ENCODE measurements at regions not wholly inside any gene's neighbourhood (a gene's known extent, or its start where the extent isn't known, plus 50 kb on each side); places are given as distances from the start of the nearest gene placed in this dataset.
"Not testable (repeated sequence)": the region's sequence is repeated elsewhere in the genome, so short reads cannot be mapped to it uniquely, and the experiment has no call there.

GRCh38 chr2:122748552-122749011 lies 993.1 kb downstream of the TSN start:
- DNase-seq = no peak

DNA sequence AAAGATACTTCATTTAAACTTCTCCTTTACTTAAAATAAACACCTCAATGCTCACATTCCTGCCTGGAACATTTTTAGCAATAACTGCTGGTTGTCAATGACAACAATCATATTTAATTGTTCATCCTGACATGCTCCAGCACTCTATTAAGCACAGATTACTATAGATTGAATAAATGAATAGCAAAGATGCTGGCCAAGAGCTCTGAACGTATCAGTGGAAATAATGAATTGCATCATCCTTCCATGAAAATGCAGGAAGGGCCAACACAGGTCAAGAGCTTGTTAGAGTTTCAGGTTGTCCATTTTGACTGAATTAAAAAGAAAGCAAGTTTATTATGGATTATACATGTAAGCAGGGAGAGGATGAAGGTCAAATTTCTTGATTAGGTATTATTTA lies 994.0 kb downstream of the TSN start:
- no peak for DNase-seq

- no peak for DNase-seq
These were observed 994.6 kb downstream of the TSN start for GRCh38 chr2:122750095-122750494.

DNA sequence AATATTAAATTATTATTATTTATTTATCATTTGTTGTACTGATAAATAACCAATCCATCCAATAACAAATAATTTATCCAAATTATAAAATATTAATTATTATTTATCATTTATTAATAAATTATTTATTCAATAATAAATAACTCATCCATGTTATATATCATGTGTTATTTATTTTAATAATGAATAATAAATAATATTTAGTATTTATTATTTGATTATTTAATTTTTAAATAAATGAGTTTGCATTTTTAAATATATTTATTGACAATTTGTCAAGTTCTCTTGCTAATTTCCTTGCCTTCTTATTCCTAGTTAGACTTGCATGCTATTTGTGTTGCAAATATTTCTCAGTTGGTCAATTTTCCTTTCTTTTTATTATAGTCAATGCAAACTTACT lies 995.4 kb downstream of the TSN start:
- no peak for DNase-seq

DNA sequence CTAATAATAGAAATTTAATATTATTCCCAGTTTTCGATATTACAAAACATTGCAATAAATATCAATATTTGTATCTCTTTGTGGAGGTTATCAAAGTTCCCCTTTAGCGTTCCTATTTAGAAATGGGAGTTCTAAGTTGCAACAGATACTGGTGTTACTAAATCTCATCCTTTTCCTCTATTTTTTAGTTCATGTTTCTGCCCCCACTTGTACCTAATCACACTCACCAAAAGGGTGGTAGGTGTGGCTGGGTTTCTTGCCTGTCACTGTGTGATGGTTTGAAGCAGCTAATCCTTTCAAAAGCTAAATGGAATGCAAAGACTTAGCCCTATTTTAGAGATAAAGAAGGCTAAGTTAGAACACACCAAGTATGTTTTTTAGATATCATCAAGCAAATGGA lies 997.9 kb downstream of the TSN start:
- peak; percentile 12 to 19 for DNase-seq

GRCh38 chr2:122754561-122754960 lies 999.1 kb downstream of the TSN start:
- peak; percentile 10 to 38 for DNase-seq

- peak; percentile 21 to 31 for DNase-seq
These were observed 999.9 kb downstream of the TSN start for GRCh38 chr2:122755281-122755780.

DNA sequence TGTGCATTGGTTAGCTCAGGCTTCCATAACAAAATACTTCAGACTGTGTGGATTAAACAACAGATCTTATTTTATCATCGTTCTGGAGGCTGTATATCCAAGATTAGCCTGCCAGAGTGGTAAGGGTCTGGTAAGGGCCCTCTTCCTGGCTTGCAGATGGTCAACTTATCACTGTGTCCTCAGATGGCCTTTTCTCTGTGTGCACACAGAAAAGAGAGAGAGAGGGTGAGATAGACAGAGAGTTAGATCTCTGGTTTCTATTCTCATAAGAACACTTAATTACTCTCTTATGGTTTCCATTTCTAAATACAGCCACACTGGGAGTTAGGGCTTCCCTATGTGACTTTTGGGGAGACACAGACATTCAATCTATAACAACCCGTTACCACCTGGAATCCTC lies 1003.5 kb downstream of the TSN start:
- no peak for DNase-seq

DNA sequence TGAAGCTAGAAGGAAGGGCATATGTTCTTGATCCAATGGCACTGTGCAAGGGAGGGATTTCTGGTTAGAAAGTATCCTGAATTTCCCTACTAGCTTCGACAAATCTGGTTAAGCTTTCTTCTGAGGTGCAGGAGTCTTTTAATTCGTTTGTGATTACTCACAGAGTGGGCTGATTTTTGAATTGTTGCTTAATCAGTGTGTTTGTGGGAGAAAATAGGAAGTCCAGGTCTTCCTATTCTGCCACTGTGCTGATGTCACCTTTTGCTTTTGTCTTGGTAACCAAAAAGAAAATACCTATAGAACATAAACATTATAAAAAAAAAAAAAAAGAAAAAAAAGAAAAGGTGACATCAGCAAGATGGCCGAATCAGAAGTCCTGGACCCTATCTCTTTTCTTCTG lies 1008.6 kb downstream of the TSN start:
- DNase-seq = peak in 1 of 2 experiments; percentile 6

DNA sequence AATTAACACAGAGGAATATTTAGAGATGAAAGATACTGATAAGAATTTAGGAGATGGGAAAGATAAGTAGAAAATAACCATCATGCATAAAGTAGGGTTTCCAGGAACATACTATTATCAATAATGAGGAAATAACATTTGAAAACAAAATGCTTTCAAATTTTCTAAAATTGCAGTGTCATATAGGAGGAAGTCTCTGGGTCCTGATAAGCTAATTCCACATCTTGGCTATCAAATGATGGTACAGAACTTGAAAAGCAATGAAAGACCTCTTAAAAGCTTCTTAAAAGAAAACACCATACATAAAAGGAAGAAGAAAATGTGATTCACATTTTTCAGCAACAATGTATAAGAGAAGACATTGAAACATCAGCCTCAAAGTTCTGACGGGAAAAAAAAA lies 1024.8 kb downstream of the TSN start:
- no peak for DNase-seq

- DNase-seq = no peak
These were observed 1038.6 kb downstream of the TSN start for GRCh38 chr2:122794100-122794499.

GRCh38 chr2:122795763-122796162 lies 1040.3 kb downstream of the TSN start:
- no peak for DNase-seq

DNA sequence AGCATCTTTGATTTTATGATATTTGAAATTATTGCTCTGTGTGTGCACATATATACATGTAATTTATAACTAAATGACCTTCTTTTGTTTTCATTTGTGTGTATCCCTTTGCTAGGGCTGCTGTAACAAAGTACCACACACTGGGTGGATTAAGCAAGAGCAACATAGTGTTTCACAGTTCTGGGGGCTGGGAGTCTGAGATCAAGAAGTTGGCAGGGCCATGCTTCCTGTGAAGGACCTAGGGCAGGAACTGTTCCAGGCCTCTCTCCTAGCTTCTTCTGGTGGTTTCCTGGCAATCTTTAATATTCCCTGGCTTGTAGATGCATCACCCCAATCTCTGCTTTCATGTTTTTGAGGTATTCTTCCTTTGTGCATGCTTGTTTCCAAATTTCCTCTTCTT lies 1043.9 kb downstream of the TSN start:
- DNase-seq = no peak

DNA sequence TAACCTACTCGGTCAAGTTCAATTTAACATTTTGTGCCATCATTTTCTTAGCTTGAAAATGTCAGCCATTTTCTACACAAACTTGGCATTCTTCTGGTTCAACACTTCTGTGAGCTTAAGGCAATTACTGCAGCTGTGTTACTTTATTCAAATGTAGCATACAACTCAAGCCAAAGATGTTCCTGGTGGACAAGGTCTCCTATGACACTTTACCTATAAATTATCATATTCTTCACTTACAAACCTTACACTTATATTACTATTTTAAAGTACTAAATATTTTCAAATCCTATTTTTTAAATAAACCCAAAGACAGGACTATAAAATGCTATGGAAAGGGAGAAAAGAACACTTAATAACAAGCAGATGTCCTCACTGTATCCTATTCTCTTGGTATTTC lies 1045.3 kb downstream of the TSN start:
- DNase-seq = no peak

DNA sequence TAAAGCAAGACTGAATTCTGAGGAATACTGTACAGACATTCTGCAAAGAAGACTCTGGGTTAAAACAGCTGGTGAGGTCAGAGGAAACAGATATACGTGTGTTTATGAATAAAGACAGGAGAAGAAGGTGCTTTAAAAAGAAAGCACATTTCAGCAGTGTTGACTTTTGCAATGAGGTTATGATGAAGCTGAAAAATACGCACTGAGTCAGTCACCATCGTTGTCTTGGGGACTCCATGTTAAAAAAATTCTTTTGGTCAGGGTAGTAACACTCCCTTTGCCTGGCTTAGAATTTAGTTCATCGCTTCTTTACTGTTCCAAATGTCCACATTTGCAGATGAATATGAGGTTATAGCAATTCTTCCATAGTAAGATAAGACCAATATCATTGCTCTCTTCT lies 1049.0 kb downstream of the TSN start:
- no peak for DNase-seq

- no peak for DNase-seq
These were observed 1049.9 kb downstream of the TSN start for GRCh38 chr2:122805346-122805745.

- DNase-seq = no peak
These were observed 1053.0 kb downstream of the TSN start for GRCh38 chr2:122808286-122808969.

- not testable (repeated sequence) for DNase-seq
These were observed 1056.8 kb downstream of the TSN start for GRCh38 chr2:122812214-122812613.

DNA sequence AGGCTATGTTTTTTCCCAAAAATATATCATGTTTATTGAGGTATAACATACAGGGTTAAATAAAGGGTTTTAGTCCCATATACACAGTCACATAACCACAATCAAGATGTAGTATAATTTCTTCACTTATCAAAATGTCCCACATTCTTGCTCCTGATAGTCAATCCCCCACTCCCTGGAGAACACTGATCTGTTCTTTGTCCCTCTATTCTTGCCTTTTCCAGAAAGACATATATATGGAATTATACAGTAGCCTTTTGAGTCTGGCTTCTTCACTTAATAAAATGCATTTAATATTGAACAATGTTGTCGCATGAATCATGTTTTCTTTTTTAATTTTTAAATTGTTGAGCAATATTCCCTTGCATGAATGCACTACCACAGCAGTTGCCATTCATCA lies 1059.7 kb downstream of the TSN start:
- DNase-seq = no peak

DNA sequence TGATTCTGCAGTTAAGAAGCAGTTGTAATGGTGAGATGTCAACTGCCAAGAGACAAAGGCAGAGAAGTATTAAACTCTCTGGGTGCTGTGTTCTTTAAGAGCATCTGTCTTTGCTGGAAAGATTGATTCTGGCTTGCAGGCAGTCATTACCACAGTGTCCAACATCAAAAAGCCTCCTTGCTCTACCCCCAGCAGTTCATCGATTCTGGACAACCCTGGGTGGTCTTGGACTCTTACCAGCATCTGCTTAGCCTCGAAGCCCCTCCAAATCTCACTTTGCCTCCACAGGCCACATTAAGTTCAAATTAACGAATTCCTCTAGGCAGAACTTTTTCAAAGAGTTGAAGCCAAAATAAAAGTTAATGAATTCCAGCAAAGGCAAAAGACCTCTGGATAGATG lies 1061.4 kb downstream of the TSN start:
- DNase-seq = no peak

- no peak for DNase-seq
These were observed 1066.9 kb downstream of the TSN start for GRCh38 chr2:122822319-122822718.

DNA sequence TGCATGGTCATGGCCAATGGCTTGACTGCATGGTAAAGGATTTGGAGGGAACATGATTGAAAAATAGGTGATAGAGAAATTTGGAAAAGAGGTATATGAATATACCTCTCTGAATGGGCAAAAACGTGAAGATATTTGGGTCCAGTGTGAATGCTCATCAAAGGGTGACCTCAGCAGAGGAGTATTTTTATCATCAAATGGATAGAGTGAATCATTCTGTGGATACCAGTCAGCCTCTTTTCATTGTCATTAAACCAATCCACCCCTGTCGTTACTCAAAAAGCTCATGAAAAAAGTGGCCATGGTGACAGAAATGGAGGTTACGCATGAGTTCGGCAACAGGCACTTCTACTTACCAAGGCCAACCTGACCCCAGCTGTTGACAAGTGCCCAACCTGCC lies 1074.7 kb downstream of the TSN start:
- no peak for DNase-seq

DNA sequence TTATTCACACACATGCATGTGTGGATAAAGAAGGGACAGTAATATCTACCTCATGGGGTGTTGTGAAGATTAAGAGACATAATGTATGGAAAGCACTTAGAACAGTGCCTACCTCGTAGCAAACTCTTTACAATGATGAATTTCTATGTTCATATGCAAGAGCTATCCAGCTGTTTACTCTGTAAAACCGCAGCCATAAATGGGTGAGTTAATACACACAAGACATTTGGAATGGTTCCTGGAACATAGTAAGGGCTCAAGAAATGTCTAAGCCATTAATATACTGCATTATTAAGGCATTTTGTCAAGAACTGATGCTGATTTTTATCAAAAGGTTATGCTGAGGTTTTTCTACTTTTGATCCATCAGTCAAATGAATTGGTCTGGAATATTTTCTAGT lies 1076.2 kb downstream of the TSN start:
- DNase-seq = no peak

DNA sequence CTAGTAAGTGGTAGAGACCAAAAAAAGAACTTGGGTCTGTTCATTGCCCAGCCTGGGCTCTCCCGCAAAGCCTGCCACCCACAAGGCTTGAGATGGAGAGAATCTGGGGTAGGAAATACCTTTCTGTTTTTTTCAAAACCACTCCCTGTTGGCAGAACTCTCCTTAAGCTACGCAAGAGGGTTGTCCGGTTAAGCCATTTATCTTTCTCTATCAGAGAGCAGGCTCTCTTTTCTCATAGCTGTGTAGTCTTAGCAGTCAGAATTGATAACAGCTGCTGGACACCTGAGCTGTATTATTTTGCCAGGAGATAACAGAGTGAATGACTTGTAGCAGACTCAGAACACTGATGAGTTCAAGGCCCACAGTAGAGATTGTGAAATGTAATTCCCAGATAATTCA lies 1088.1 kb downstream of the TSN start:
- no peak for DNase-seq

DNA sequence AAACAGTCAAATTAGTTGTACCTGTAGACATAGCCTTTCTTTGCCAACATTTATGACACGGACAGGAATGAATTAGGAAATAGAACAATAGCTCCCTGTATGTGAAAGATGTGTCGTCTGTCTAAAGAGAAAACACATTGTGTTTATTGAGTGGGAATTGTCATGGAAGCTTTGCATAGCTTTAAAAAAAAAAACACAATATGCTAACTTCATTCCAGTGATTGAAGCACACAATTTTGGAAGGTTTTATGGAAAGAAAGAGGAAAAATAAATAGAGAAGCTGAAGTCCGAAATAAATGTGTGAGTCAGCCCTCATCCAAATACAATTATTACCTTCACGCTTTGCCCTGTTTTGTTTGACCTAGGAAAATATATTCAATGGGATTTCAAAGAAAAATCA lies 1095.7 kb downstream of the TSN start:
- DNase-seq = no peak

Data from AML-193 (cell line).